K562 (cell line): ENCODE measurements at regions not wholly inside any gene's neighbourhood (a gene's known extent, or its start where the extent isn't known, plus 50 kb on each side); places are given as distances from the start of the nearest gene placed in this dataset.

Experiments
- ATAC-seq: fragments of 200-7000 bp; cut with Tn5 transposase; 3 replicates; pipeline ENCODE4 v1.9.1; 2020; ENCODE audit warnings: moderate library complexity
- BruUV-seq: library from RNA; stranded (reverse); fragments of 400-500 nt; replicated peaks from 2 replicates; lab custom pipeline; 2021; lab: Mats Ljungman, UMichigan
- CTCF ChIA-PET: fragments of 300-600 bp; formaldehyde crosslinking; extraction: SDS; loops from one replicate; lab custom pipeline; 2021; ENCODE audit warnings: low intra/inter-chr PET ratio; lab: Yijun Ruan, JAX
- POLR2A ChIA-PET: fragments of 300-600, 350-650 bp; sonication (Branson Sonifier 250); formaldehyde crosslinking; extraction: SDS; loops from one replicate; lab custom pipeline; 2021; ENCODE audit warnings: antibody characterized with exemption, inconsistent platforms; lab: Yijun Ruan, JAX
- DNase-seq, 4 experiments: peaks; one replicate each; pipeline versions ENCODE4 v3.0.0 to v3.0.0-alpha.2; 2011 to 2018; ENCODE audit warnings: low spot score in 3 of 4, mixed read lengths in 3 of 4; ENCODE audit errors: extremely low read depth in 1 of 4
- FAIRE-seq: peaks from 2 replicates; lab custom pipeline; 2011; peaks lifted over from hg19 to GRCh38; lab: Jason Lieb, UNC
- H2AFZ ChIP-seq: 2 replicates; pipeline ENCODE4 v1.6.0; 2011; ENCODE audit warnings: low read depth, low read length, control low read depth, inconsistent platforms
- H3K27ac ChIP-seq: fragments of 200-600 bp; 3 replicates; pipeline ENCODE4 v1.8.0; 2011; ENCODE audit warnings: low read depth, mild to moderate bottlenecking, control low read depth, inconsistent platforms, low read length, moderate library complexity, mixed read lengths; ENCODE audit errors: extremely low read depth
- H3K27me3 ChIP-seq, 2 experiments: fragments of 300-600 bp in 1 of 2; 2 replicates in 1 of 2; 3 replicates in 1 of 2; pipeline versions ENCODE4 v1.6.0 to v1.8.0; 2011; ENCODE audit warnings: inconsistent platforms in 2 of 2, low read length in 2 of 2, mild to moderate bottlenecking in 1 of 2, mixed read lengths in 1 of 2, moderate library complexity in 1 of 2; ENCODE audit not compliant: control insufficient read depth in 2 of 2, insufficient read depth in 2 of 2
- H3K36me3 ChIP-seq: fragments of 300-600 bp; 3 replicates; pipeline ENCODE4 v1.8.0; 2011; ENCODE audit warnings: mild to moderate bottlenecking, low read length, inconsistent platforms; ENCODE audit not compliant: control insufficient read depth, insufficient read depth
- H3K4me1 ChIP-seq, 2 experiments: fragments of 200-600 bp in 1 of 2; replicated peaks in 1 of 2; 2 replicates in 1 of 2; 3 replicates in 1 of 2; pipeline versions ENCODE4 v1.5.1 to v1.8.0; 2011; ENCODE audit warnings: inconsistent platforms in 2 of 2, low read length in 2 of 2, mild to moderate bottlenecking in 1 of 2, mixed read lengths in 1 of 2, moderate library complexity in 1 of 2; ENCODE audit not compliant: control insufficient read depth in 2 of 2, insufficient read depth in 2 of 2
- H3K4me2 ChIP-seq: 2 replicates; pipeline ENCODE4 v1.6.1; 2011; ENCODE audit warnings: low read length, control low read depth, inconsistent platforms, mixed read lengths; ENCODE audit not compliant: insufficient read depth
- H3K4me3 ChIP-seq: fragments of 200-600 bp; sonication (generic), shearing (Covaris generic); 2 replicates; pipeline ENCODE4 v1.5.1; 2016; ENCODE audit warnings: control low read depth, inconsistent platforms
- H3K79me2 ChIP-seq: fragments of 200-600 bp; 3 replicates; pipeline ENCODE4 v1.8.0; 2011; ENCODE audit warnings: low read length, inconsistent platforms; ENCODE audit not compliant: control insufficient read depth, insufficient read depth
- H3K9ac ChIP-seq, 2 experiments: 2 replicates each; pipeline versions ENCODE4 v1.6.0 to v1.6.1; 2011; ENCODE audit warnings: low read depth in 2 of 2, low read length in 2 of 2, control low read depth in 1 of 2, inconsistent platforms in 1 of 2, mild to moderate bottlenecking in 1 of 2, mixed read lengths in 1 of 2; ENCODE audit not compliant: insufficient read depth in 1 of 2
- H3K9me1 ChIP-seq: one replicate; pipeline ENCODE4 v1.6.0; 2011; ENCODE audit warnings: inconsistent platforms, mild to moderate bottlenecking, low read length, moderate library complexity; ENCODE audit not compliant: control insufficient read depth, insufficient read depth
- H3K9me3 ChIP-seq: replicated peaks from 2 replicates; pipeline ENCODE4 v1.5.1; 2011; ENCODE audit warnings: low read depth, low read length, inconsistent platforms; ENCODE audit not compliant: control insufficient read depth, insufficient read depth
- H4K20me1 ChIP-seq: replicated peaks from 2 replicates; pipeline ENCODE4 v1.6.1; 2011; ENCODE audit warnings: low read length, inconsistent platforms, mixed read lengths; ENCODE audit not compliant: control insufficient read depth, insufficient read depth
- BRCA1 ChIP-seq, 2 experiments: fragments of 450-650 bp in 1 of 2; sonication (generic) in 1 of 2; formaldehyde crosslinking in 1 of 2; IDR thresholded peaks; 2 replicates each; pipeline versions ENCODE4 v1.5.0 to v1.6.1; 2017 to 2020; ENCODE audit warnings: mild to moderate bottlenecking in 1 of 2, missing genetic modification reagents in 1 of 2
- HCFC1 ChIP-seq: IDR thresholded peaks from 2 replicates; pipeline ENCODE4 v1.6.1; 2012; ENCODE audit warnings: low read depth, low read length, improper control_type of control experiment
- HDAC8 ChIP-seq: fragments of 450-650 bp; IDR thresholded peaks from 2 replicates; pipeline ENCODE4 v1.6.1; 2016; ENCODE audit warnings: mild to moderate bottlenecking, missing genetic modification characterization, moderate library complexity, missing compliant biosample characterization
- HDGF ChIP-seq: fragments of 450-650 bp; IDR thresholded peaks from 2 replicates; pipeline ENCODE4 v1.6.1; 2016
- KLF16 ChIP-seq: IDR thresholded peaks from 2 replicates; pipeline ENCODE4 v1.6.1; 2016; ENCODE audit warnings: antibody characterized with exemption
- MAFK ChIP-seq: IDR thresholded peaks from 2 replicates; pipeline ENCODE4 v1.6.1; 2011; ENCODE audit warnings: low read length, improper control_type of control experiment
- STAG1 ChIP-seq: sonication (generic); formaldehyde crosslinking; IDR thresholded peaks from 2 replicates; pipeline ENCODE4 v1.5.0; 2020; ENCODE audit warnings: missing genetic modification reagents, borderline replicate concordance
- TEAD4 ChIP-seq, 2 experiments: sonication (generic) in 1 of 2; formaldehyde crosslinking in 1 of 2; IDR thresholded peaks; 2 replicates each; pipeline versions ENCODE4 v1.6.1 to v1.8.0; 2012 to 2022; ENCODE audit warnings: borderline replicate concordance in 1 of 2, inconsistent platforms in 1 of 2, low read length in 1 of 2, mild to moderate bottlenecking in 1 of 2, missing genetic modification reagents in 1 of 2
- ZNF316 ChIP-seq: fragments of 450-650 bp; IDR thresholded peaks from 2 replicates; pipeline ENCODE4 v1.6.1; 2016
- WGBS: fragments of 100-300 bp; shearing (Covaris generic); methylation state at CpG from one replicate; pipeline ENCODE4 v1.1.6; 2016; ENCODE audit warnings: low coverage, mixed read lengths; ENCODE audit not compliant: insufficient coverage; ENCODE audit errors: missing lambda C conversion rate; 5-methylcytosine and 5-hydroxymethylcytosine counted together
- in situ Hi-C: fragments of 300-500 bp; cut with MboI; formaldehyde crosslinking; loops from 4 replicates; pipeline ENCODE4 v1.15.0; 2018; ENCODE audit warnings: inconsistent platforms, mixed read lengths
- intact Hi-C: fragments of 100-400 bp; cut with micrococcal nuclease; formaldehyde crosslinking; loops from 2 replicates; pipeline ENCODE4 v1.14.2; 2022
- TF ChIP-seq, protein P1 (sequence below): fragments of 200-800 bp; sonication (Bioruptor generic); IDR thresholded peaks from 2 replicates; pipeline ENCODE4 v1.6.1; 2017; ENCODE audit warnings: missing genetic modification characterization, missing compliant biosample characterization
- TF ChIP-seq, protein P2 (sequence below): fragments of 450-650 bp; IDR thresholded peaks from 2 replicates; pipeline ENCODE4 v1.6.1; 2017; ENCODE audit warnings: antibody characterized with exemption
- TF ChIP-seq, protein P3 (sequence below): sonication (generic); formaldehyde crosslinking; IDR thresholded peaks from 2 replicates; pipeline ENCODE4 v1.8.0; 2023; ENCODE audit warnings: missing genetic modification reagents, mild to moderate bottlenecking, borderline replicate concordance

DNA sequence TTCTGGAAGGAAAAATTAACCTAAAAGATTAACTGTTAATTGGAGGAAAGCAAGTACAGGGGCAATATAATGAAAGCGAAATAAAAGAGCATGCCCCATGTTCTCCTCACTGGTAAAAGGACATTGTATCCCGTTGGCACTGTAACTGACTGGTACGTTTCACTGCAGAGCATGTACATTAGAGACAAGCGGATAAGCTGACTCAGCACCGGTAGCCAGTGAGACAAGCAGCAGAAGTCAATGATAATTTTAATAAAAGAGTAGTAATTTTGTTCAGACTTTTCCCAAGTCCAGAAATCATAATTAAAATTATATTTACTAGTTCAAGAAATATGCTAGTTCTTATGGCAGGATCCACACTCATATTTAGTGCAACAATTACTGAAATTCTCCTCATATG lies 161.5 kb upstream of the VWC2 start:
- Histone ChIP-seq H3K36me3 (no peaks in the 10 kb centered on the region), H3K4me3 (no peak overlapping the region), H3K9me3 (no peaks in the 10 kb centered on the region), H3K4me1 (no peaks in the 10 kb centered on the region), H3K9ac (no peak overlapping the region), H3K27me3 (no peaks in the 10 kb centered on the region), H3K27ac (no peak overlapping the region), H4K20me1 (no peaks in the 10 kb centered on the region), H2AFZ (no peak overlapping the region), H3K79me2 (no peaks in the 10 kb centered on the region), H3K9me1 (no peaks in the 10 kb centered on the region), H3K4me2 (no peak overlapping the region)
- 0% methylated on average over 5 of the region's 5 CpGs for WGBS
- ChIA-PET CTCF (no interaction called here), POLR2A (no interaction called here)
- DNase-seq (no peak), ATAC-seq (no peak), FAIRE-seq (no peak)
- no TSS peak for BruUV-seq
- TF ChIP-seq MAFK (peak; percentile 27; the same call in 1 of the 2 replicates), BRCA1 (IDR thresholded peaks at IDR 0.05) (no peak), BRCA1 (CRISPR knock-in tag; IDR thresholded peaks at IDR 0.05) (no peak), ZNF316 (0 out of 2 replicates have a peak, but pooled peaks have one; percentile 5), KLF16 (no peak), HDAC8 (no peak), HDGF (no peak), STAG1 (no peak), HCFC1 (no peak), TEAD4 (IDR thresholded peaks at IDR 0.05; ENCODE audit: low read length) (no peak), TEAD4 (CRISPR knock-in tag; IDR thresholded peaks at IDR 0.05; ENCODE audit: borderline replicate concordance) (no peak)
- TF ChIP-seq, protein P1, sequence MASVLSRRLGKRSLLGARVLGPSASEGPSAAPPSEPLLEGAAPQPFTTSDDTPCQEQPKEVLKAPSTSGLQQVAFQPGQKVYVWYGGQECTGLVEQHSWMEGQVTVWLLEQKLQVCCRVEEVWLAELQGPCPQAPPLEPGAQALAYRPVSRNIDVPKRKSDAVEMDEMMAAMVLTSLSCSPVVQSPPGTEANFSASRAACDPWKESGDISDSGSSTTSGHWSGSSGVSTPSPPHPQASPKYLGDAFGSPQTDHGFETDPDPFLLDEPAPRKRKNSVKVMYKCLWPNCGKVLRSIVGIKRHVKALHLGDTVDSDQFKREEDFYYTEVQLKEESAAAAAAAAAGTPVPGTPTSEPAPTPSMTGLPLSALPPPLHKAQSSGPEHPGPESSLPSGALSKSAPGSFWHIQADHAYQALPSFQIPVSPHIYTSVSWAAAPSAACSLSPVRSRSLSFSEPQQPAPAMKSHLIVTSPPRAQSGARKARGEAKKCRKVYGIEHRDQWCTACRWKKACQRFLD = no peak
- TF ChIP-seq, protein P2, sequence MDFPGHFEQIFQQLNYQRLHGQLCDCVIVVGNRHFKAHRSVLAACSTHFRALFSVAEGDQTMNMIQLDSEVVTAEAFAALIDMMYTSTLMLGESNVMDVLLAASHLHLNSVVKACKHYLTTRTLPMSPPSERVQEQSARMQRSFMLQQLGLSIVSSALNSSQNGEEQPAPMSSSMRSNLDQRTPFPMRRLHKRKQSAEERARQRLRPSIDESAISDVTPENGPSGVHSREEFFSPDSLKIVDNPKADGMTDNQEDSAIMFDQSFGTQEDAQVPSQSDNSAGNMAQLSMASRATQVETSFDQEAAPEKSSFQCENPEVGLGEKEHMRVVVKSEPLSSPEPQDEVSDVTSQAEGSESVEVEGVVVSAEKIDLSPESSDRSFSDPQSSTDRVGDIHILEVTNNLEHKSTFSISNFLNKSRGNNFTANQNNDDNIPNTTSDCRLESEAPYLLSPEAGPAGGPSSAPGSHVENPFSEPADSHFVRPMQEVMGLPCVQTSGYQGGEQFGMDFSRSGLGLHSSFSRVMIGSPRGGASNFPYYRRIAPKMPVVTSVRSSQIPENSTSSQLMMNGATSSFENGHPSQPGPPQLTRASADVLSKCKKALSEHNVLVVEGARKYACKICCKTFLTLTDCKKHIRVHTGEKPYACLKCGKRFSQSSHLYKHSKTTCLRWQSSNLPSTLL = no peak
- TF ChIP-seq, protein P3, sequence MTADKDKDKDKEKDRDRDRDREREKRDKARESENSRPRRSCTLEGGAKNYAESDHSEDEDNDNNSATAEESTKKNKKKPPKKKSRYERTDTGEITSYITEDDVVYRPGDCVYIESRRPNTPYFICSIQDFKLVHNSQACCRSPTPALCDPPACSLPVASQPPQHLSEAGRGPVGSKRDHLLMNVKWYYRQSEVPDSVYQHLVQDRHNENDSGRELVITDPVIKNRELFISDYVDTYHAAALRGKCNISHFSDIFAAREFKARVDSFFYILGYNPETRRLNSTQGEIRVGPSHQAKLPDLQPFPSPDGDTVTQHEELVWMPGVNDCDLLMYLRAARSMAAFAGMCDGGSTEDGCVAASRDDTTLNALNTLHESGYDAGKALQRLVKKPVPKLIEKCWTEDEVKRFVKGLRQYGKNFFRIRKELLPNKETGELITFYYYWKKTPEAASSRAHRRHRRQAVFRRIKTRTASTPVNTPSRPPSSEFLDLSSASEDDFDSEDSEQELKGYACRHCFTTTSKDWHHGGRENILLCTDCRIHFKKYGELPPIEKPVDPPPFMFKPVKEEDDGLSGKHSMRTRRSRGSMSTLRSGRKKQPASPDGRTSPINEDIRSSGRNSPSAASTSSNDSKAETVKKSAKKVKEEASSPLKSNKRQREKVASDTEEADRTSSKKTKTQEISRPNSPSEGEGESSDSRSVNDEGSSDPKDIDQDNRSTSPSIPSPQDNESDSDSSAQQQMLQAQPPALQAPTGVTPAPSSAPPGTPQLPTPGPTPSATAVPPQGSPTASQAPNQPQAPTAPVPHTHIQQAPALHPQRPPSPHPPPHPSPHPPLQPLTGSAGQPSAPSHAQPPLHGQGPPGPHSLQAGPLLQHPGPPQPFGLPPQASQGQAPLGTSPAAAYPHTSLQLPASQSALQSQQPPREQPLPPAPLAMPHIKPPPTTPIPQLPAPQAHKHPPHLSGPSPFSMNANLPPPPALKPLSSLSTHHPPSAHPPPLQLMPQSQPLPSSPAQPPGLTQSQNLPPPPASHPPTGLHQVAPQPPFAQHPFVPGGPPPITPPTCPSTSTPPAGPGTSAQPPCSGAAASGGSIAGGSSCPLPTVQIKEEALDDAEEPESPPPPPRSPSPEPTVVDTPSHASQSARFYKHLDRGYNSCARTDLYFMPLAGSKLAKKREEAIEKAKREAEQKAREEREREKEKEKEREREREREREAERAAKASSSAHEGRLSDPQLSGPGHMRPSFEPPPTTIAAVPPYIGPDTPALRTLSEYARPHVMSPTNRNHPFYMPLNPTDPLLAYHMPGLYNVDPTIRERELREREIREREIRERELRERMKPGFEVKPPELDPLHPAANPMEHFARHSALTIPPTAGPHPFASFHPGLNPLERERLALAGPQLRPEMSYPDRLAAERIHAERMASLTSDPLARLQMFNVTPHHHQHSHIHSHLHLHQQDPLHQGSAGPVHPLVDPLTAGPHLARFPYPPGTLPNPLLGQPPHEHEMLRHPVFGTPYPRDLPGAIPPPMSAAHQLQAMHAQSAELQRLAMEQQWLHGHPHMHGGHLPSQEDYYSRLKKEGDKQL (CRISPR knock-in tag) = no peak
- intact Hi-C loops = no loop called here
- in situ Hi-C loops = no loop called here
